Smooth muscle cell (in vitro differentiated cells): ENCODE measurements at regions not wholly inside any gene's neighbourhood (a gene's known extent, or its start where the extent isn't known, plus 50 kb on each side); places are given as distances from the start of the nearest gene placed in this dataset.

Source experiments
- DNase-seq: peaks from one replicate; lab custom pipeline; 2025; ENCODE audit not compliant: unreplicated experiment; lab: John Stamatoyannopoulos, UW
- H2AFZ ChIP-seq: fragments of 200-600 bp; sonication (generic); 2 replicates; pipeline ENCODE4 v1.6.0; 2016; ENCODE audit warnings: antibody characterized with exemption, low read depth, mild to moderate bottlenecking
- H3F3A ChIP-seq: fragments of 200-600 bp; sonication (generic); 2 replicates; pipeline ENCODE4 v1.6.0; 2017; ENCODE audit warnings: antibody characterized with exemption, low read depth
- H3K27ac ChIP-seq: fragments of 200-600 bp; sonication (generic); 2 replicates; pipeline ENCODE4 v1.5.1; 2016; ENCODE audit warnings: low read depth, mild to moderate bottlenecking
- H3K27me3 ChIP-seq: fragments of 200-600 bp; sonication (generic); 2 replicates; pipeline ENCODE4 v1.6.1; 2016; ENCODE audit warnings: low read depth, mild to moderate bottlenecking
- H3K36me3 ChIP-seq: fragments of 200-600 bp; sonication (generic); 2 replicates; pipeline ENCODE4 v1.5.1; 2016; ENCODE audit warnings: low read depth
- H3K4me1 ChIP-seq: fragments of 200-600 bp; sonication (generic); 2 replicates; pipeline ENCODE4 v1.5.1; 2016; ENCODE audit warnings: low read depth
- H3K4me2 ChIP-seq: fragments of 200-600 bp; sonication (generic); 2 replicates; pipeline ENCODE4 v1.6.0; 2016; ENCODE audit warnings: mild to moderate bottlenecking
- H3K4me3 ChIP-seq: fragments of 200-600 bp; sonication (generic); 2 replicates; pipeline ENCODE4 v1.5.1; 2016; ENCODE audit warnings: mild to moderate bottlenecking
- H3K79me2 ChIP-seq: fragments of 200-600 bp; sonication (generic); 2 replicates; pipeline ENCODE4 v1.6.0; 2016; ENCODE audit warnings: low read depth, mild to moderate bottlenecking
- H3K9ac ChIP-seq: fragments of 200-600 bp; sonication (generic); 2 replicates; pipeline ENCODE4 v1.6.0; 2016; ENCODE audit warnings: low read depth
- H3K9me3 ChIP-seq: fragments of 200-600 bp; sonication (generic); replicated peaks from 2 replicates; pipeline ENCODE4 v1.5.1; 2016; ENCODE audit warnings: low read depth
- H4K20me1 ChIP-seq: fragments of 200-600 bp; sonication (generic); 2 replicates; pipeline ENCODE4 v1.6.0; 2016; ENCODE audit warnings: low read depth
- CTCF ChIP-seq: fragments of 200-600 bp; sonication (generic); IDR thresholded peaks from 2 replicates; pipeline ENCODE4 v1.5.1; 2017; ENCODE audit warnings: borderline replicate concordance, mild to moderate bottlenecking, antibody characterized with exemption; ENCODE audit not compliant: insufficient read depth, poor library complexity, severe bottlenecking
- WGBS: methylation state at CpG from one replicate; pipeline ENCODE4 v1.1.7; 2016; ENCODE audit warnings: low lambda C conversion rate; 5-methylcytosine and 5-hydroxymethylcytosine counted together

- DNase-seq, result no peak
- TF ChIP-seq CTCF, result no peak
- Histone ChIP-seq H3K36me3 (no peaks in the 10 kb centered on the region), H3K9me3 (no peaks in the 10 kb centered on the region), H3K9ac (no peak overlapping the region), H3F3A (no peaks in the 10 kb centered on the region), H3K4me3 (no peak overlapping the region), H3K79me2 (no peaks in the 10 kb centered on the region), H3K27me3 (no peaks in the 10 kb centered on the region), H3K4me1 (peaks cover 30% of the 10 kb centered on the region), H3K27ac (no peak overlapping the region), H4K20me1 (no peaks in the 10 kb centered on the region), H2AFZ (no peak overlapping the region), H3K4me2 (no peak overlapping the region)
- 91% methylated on average over 3 of the region's 3 CpGs for WGBS
These were observed 137.7 kb upstream of the LRFN2 start for GRCh38 chr6:40724886-40725285.

- Histone ChIP-seq H2AFZ (no peak overlapping the region), H3K4me2 (no peak overlapping the region), H3K36me3 (no peaks in the 10 kb centered on the region), H3K9me3 (no peaks in the 10 kb centered on the region), H3F3A (no peaks in the 10 kb centered on the region), H3K9ac (no peak overlapping the region), H3K27me3 (no peaks in the 10 kb centered on the region), H4K20me1 (no peaks in the 10 kb centered on the region), H3K79me2 (no peaks in the 10 kb centered on the region), H3K4me1 (peaks cover 39% of the 10 kb centered on the region), H3K4me3 (no peak overlapping the region), H3K27ac (no peak overlapping the region)
- 39% methylated on average over 5 of the region's 5 CpGs for WGBS
- no peak for DNase-seq
- TF ChIP-seq CTCF, result no peak
These were observed 136.8 kb upstream of the LRFN2 start for GRCh38 chr6:40723967-40724366.

GRCh38 chr6:40722553-40723258 is 135.5 kb upstream of the LRFN2 start:
- Histone ChIP-seq H3K27me3 (no peaks in the 10 kb centered on the region), H3F3A (no peaks in the 10 kb centered on the region), H3K27ac (peak overlapping the region; percentile 57), H3K36me3 (no peaks in the 10 kb centered on the region), H3K4me3 (no peak overlapping the region), H3K9ac (no peak overlapping the region), H4K20me1 (no peaks in the 10 kb centered on the region), H2AFZ (peak overlapping the region; percentile 65), H3K9me3 (no peaks in the 10 kb centered on the region), H3K4me2 (peak overlapping the region; percentile 55), H3K4me1 (peaks cover 39% of the 10 kb centered on the region), H3K79me2 (no peaks in the 10 kb centered on the region)
- no peak for DNase-seq
- WGBS, result 45% methylated on average over 3 of the region's 3 CpGs
- no peak for TF ChIP-seq CTCF

- Histone ChIP-seq H3K9me3 (no peaks in the 10 kb centered on the region), H4K20me1 (no peaks in the 10 kb centered on the region), H3K4me3 (no peak overlapping the region), H3K27ac (peak overlapping the region; percentile 57), H2AFZ (peak overlapping the region; percentile 65), H3K4me1 (peaks cover 39% of the 10 kb centered on the region), H3K9ac (no peak overlapping the region), H3K79me2 (no peaks in the 10 kb centered on the region), H3K36me3 (no peaks in the 10 kb centered on the region), H3F3A (no peaks in the 10 kb centered on the region), H3K27me3 (no peaks in the 10 kb centered on the region), H3K4me2 (peak overlapping the region; percentile 55)
- no peak for TF ChIP-seq CTCF
- DNase-seq, result no peak
- WGBS, result 50% methylated on average over 4 of the region's 4 CpGs
These were observed 134.9 kb upstream of the LRFN2 start for GRCh38 chr6:40722091-40722490.
